OCI-LY7 (cell line): ENCODE measurements at regions not wholly inside any gene's neighbourhood (a gene's known extent, or its start where the extent isn't known, plus 50 kb on each side); places are given as distances from the start of the nearest gene placed in this dataset.
A peak's percentile ranks its signal among the peaks of the same experiment; 100 is the strongest.

ENCODE experiments used
- BruUV-seq: library from RNA; stranded (reverse); fragments of 400-500 nt; replicated peaks from 2 replicates; lab custom pipeline; 2021; lab: Mats Ljungman, UMichigan
- CTCF ChIA-PET: fragments of 300-600 bp; sonication (Branson Sonifier 250); formaldehyde crosslinking; loops from one replicate; lab custom pipeline; 2022; ENCODE audit warnings: antibody characterized with exemption; ENCODE audit not compliant: unreplicated experiment; lab: Charles Lee
- POLR2A ChIA-PET: fragments of 300-600 bp; sonication (Branson Sonifier 250); formaldehyde crosslinking; loops from one replicate; lab custom pipeline; 2022; ENCODE audit warnings: antibody characterized with exemption; lab: Charles Lee
- DNase-seq: peaks from one replicate; pipeline ENCODE4 v3.0.0-alpha.2; 2015; ENCODE audit warnings: low spot score
- H2AFZ ChIP-seq: fragments of 200-600 bp; sonication (generic), shearing (Covaris generic); 2 replicates; pipeline ENCODE4 v1.6.1; 2014; ENCODE audit warnings: mild to moderate bottlenecking, antibody characterized with exemption, low read length, moderate library complexity
- H3K27ac ChIP-seq: fragments of 200-600 bp; sonication (generic); 2 replicates; pipeline ENCODE4 v1.5.1; 2014; ENCODE audit warnings: mixed run types, low read depth, mild to moderate bottlenecking, moderate library complexity, low read length, inconsistent platforms; ENCODE audit not compliant: poor library complexity, severe bottlenecking
- H3K36me3 ChIP-seq: fragments of 200-600 bp; sonication (generic); 2 replicates; pipeline ENCODE4 v1.6.1; 2014; ENCODE audit warnings: mild to moderate bottlenecking, antibody characterized with exemption, low read length, moderate library complexity, mixed read lengths; ENCODE audit not compliant: insufficient read depth
- H3K4me1 ChIP-seq: fragments of 200-600 bp; sonication (generic); 2 replicates; pipeline ENCODE4 v1.5.1; 2014; ENCODE audit warnings: mild to moderate bottlenecking, low read length; ENCODE audit not compliant: insufficient read depth, poor library complexity, severe bottlenecking
- H3K4me2 ChIP-seq: fragments of 200-600 bp; sonication (generic); 2 replicates; pipeline ENCODE4 v1.6.1; 2014; ENCODE audit warnings: mild to moderate bottlenecking, low read length
- H3K4me3 ChIP-seq: fragments of 200-600 bp; sonication (generic); 2 replicates; pipeline ENCODE4 v1.5.1; 2014; ENCODE audit warnings: mild to moderate bottlenecking, low read depth, low read length; ENCODE audit not compliant: poor library complexity, severe bottlenecking
- H3K79me2 ChIP-seq: fragments of 200-600 bp; sonication (generic); 2 replicates; pipeline ENCODE4 v1.6.1; 2016; ENCODE audit warnings: low read depth, mild to moderate bottlenecking, low read length, moderate library complexity, mixed read lengths; ENCODE audit not compliant: insufficient read depth
- H3K9me2 ChIP-seq: fragments of 200-600 bp; sonication (generic); 2 replicates; pipeline ENCODE4 v1.6.1; 2016; ENCODE audit warnings: mild to moderate bottlenecking, low read length, mixed read lengths; ENCODE audit not compliant: insufficient read depth
- H3K9me3 ChIP-seq: fragments of 200-600 bp; sonication (generic); 2 replicates; pipeline ENCODE4 v1.6.1; 2014; ENCODE audit warnings: mild to moderate bottlenecking, mixed run types, low read length, mixed read lengths
- H4K20me1 ChIP-seq: fragments of 200-600 bp; sonication (generic); 2 replicates; pipeline ENCODE4 v1.6.1; 2014; ENCODE audit warnings: mild to moderate bottlenecking, antibody characterized with exemption, low read length, moderate library complexity, mixed read lengths; ENCODE audit not compliant: insufficient read depth
- EZH2phosphoT487 ChIP-seq: fragments of 200-600 bp; sonication (generic); IDR thresholded peaks from 2 replicates; pipeline ENCODE4 v1.6.1; 2018; ENCODE audit warnings: low read depth, borderline replicate concordance, mild to moderate bottlenecking, mixed run types, antibody characterized with exemption, low read length, moderate library complexity, mixed read lengths
- intact Hi-C: fragments of 100-400 bp; cut with micrococcal nuclease; formaldehyde crosslinking; loops from one replicate; pipeline ENCODE4 v1.10.0; 2022; ENCODE audit not compliant: unreplicated experiment
- TF ChIP-seq, protein P1 (sequence below): fragments of 200-600 bp; sonication (generic); conservative IDR thresholded peaks from 2 replicates; pipeline ENCODE4 v1.5.1; 2014; ENCODE audit warnings: mild to moderate bottlenecking, antibody characterized with exemption, low read length, moderate library complexity, mixed read lengths

DNA sequence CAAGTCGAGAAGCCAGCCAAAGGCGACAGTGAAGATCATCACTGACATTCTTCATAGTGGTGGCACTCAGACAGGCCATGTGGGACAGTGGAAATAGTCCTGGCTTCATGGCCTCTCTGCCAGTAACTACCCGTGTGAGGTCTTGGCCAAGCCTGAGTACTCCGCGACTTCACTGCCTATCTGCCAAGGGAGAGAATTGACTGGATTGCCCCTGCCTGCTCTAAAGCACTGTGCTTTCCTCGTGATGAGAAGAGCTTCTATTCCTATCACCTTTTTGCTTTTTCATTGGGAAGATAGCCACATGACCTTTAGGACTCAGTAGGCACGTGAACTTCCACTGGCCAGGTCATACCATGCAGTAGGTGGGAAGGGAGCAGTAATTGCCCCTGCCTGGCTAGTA, 239.3 kb downstream of the HAUS1 start:
- H4K20me1 ChIP-seq: no peaks in the 10 kb centered on the region
- no TSS peak for BruUV-seq
- ChIA-PET CTCF (no interaction called here), POLR2A (interaction anchor here (0.8 kb wide), 1 partner anchor 91 kb away, joined by 3 read pairs; no protein-coding TSS in a partner anchor)
- H3K4me1 ChIP-seq: peaks cover 35% of the 10 kb centered on the region
- no peak for DNase-seq
- H3K4me2 ChIP-seq: peak overlapping the region; percentile 74
- no peaks in the 10 kb centered on the region for H3K79me2 ChIP-seq
- no peak overlapping the region for H3K4me3 ChIP-seq
- intact Hi-C loops: no loop called here
- H3K9me2 ChIP-seq: no peaks in the 10 kb centered on the region
- H3K36me3 ChIP-seq: no peaks in the 10 kb centered on the region
- no peak overlapping the region for H3K27ac ChIP-seq
- TF ChIP-seq, protein P1, sequence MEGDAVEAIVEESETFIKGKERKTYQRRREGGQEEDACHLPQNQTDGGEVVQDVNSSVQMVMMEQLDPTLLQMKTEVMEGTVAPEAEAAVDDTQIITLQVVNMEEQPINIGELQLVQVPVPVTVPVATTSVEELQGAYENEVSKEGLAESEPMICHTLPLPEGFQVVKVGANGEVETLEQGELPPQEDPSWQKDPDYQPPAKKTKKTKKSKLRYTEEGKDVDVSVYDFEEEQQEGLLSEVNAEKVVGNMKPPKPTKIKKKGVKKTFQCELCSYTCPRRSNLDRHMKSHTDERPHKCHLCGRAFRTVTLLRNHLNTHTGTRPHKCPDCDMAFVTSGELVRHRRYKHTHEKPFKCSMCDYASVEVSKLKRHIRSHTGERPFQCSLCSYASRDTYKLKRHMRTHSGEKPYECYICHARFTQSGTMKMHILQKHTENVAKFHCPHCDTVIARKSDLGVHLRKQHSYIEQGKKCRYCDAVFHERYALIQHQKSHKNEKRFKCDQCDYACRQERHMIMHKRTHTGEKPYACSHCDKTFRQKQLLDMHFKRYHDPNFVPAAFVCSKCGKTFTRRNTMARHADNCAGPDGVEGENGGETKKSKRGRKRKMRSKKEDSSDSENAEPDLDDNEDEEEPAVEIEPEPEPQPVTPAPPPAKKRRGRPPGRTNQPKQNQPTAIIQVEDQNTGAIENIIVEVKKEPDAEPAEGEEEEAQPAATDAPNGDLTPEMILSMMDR: no peak
- TF ChIP-seq EZH2phosphoT487: no peak
- no peaks in the 10 kb centered on the region for H3K9me3 ChIP-seq
- H2AFZ ChIP-seq: no peak overlapping the region

DNA sequence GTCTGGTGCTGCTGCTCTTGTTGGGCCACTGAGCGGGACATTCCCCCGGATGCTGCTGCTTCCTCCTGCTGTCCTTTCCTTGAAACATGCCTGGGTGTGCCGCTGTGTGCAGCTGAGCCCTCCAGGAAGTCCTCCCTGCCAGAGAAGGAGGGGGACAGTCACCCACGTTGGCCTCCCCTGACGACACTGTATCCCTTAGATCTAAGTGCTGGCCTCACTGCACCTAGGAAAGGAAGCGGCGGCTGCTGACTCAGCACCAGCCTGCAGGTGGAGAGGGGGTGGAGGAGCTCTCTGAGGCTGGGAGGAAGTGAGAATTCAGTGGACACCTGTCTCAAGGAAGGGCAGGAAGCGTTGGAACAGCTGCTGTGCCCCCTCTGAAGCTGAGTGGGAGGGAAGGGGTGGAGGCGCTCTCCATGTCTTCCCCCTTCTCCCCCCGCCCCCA, 239.8 kb downstream of the HAUS1 start:
- no peaks in the 10 kb centered on the region for H4K20me1 ChIP-seq
- peak overlapping the region; percentile 74 for H3K4me2 ChIP-seq
- no peak overlapping the region for H3K27ac ChIP-seq
- H3K36me3 ChIP-seq: no peaks in the 10 kb centered on the region
- H3K79me2 ChIP-seq: no peaks in the 10 kb centered on the region
- H3K4me3 ChIP-seq: peak overlapping the region; percentile 48
- H3K9me2 ChIP-seq: no peaks in the 10 kb centered on the region
- POLR2A ChIA-PET: interaction anchor here (0.8 kb wide), 1 partner anchor 91 kb away, joined by 3 read pairs; no protein-coding TSS in a partner anchor
- TF ChIP-seq, protein P1: no peak
- TF ChIP-seq EZH2phosphoT487: no peak
- no peaks in the 10 kb centered on the region for H3K9me3 ChIP-seq
- peak; percentile 79 for DNase-seq
- peaks cover 35% of the 10 kb centered on the region for H3K4me1 ChIP-seq
- no TSS peak for BruUV-seq
- no peak overlapping the region for H2AFZ ChIP-seq
- CTCF ChIA-PET: no interaction called here
- intact Hi-C loops: no loop called here

DNA sequence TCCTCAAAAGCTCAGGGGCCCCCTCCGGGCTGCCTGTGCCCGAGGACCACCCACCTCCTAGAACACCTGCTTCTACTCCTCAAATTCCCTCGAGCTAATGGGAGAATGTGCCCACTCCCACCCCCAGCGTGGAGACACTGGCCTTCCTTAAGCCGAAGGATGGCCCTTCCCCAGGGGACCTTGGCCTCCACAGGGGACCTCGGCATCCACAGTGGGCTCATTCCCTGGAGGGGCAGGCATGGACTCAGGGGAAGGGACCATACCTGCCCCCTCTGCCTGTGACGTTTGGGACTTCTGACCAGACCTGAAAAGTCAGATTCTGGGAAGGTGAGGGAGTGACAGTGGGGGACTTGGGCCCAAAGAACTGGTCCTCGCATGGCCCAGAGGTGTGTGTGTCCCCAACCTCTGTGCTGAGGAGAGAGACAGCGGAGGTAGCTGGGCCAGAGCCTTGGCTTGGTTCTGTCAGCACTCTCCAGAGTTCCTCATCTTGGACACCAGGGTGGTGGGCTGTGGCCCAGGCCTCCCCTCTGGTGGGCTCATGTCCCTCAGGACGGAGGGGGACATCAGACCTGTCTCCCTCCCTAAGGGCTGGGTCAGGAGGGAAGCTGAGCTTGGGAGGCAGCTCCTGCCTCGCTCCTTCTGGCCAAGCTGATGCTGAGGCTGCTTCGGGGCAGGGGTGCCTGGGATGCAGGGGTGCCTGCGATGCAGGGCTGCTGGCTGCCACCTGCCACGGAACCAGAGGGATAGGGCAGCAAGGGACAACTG, 240.4 kb downstream of the HAUS1 start:
- no peak overlapping the region for H2AFZ ChIP-seq
- intact Hi-C loops: no loop called here
- no peaks in the 10 kb centered on the region for H3K36me3 ChIP-seq
- peaks cover 35% of the 10 kb centered on the region for H3K4me1 ChIP-seq
- no peak overlapping the region for H3K27ac ChIP-seq
- no peaks in the 10 kb centered on the region for H4K20me1 ChIP-seq
- ChIA-PET POLR2A (no interaction called here), CTCF (no interaction called here)
- H3K4me2 ChIP-seq: peak overlapping the region; percentile 74
- no peak for DNase-seq
- H3K79me2 ChIP-seq: no peaks in the 10 kb centered on the region
- no TSS peak for BruUV-seq
- TF ChIP-seq EZH2phosphoT487: no peak
- TF ChIP-seq, protein P1: no peak
- no peaks in the 10 kb centered on the region for H3K9me3 ChIP-seq
- H3K4me3 ChIP-seq: peak overlapping the region; percentile 48
- no peaks in the 10 kb centered on the region for H3K9me2 ChIP-seq
